Fibroblast of skin of left biceps (primary cell): ENCODE measurements at regions not wholly inside any gene's neighbourhood (a gene's known extent, or its start where the extent isn't known, plus 50 kb on each side); places are given as distances from the start of the nearest gene placed in this dataset.

Experiments used
- DNase-seq, 2 experiments: peaks; one replicate each; pipeline ENCODE4 v3.0.0-alpha.2; 2013; ENCODE audit warnings: low read depth in 2 of 2

DNA sequence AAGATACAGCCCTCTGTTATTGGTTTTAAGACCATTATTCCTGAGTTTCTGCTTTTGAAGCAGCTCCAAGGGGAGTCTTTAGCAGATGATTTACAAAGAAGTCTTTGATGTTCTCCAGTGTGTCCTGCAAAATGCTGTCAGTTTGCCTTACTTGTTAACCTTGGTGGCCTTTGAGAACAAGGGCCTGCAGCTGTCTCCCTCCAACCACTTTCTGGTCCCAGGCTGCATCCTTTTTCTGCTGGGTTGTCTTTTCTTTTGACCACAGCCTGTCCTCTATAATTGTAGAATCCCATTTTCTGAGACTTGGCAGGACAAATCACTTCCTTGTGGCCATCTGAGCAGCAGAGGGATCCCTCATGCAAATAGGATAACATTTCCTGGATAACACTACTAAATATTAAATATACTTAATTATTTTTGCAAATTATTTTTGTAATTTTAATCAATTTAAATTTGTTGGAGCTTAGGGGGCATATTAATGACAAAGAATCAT, 281.4 kb downstream of the DMRT2 start:
- DNase-seq: no peak

DNA sequence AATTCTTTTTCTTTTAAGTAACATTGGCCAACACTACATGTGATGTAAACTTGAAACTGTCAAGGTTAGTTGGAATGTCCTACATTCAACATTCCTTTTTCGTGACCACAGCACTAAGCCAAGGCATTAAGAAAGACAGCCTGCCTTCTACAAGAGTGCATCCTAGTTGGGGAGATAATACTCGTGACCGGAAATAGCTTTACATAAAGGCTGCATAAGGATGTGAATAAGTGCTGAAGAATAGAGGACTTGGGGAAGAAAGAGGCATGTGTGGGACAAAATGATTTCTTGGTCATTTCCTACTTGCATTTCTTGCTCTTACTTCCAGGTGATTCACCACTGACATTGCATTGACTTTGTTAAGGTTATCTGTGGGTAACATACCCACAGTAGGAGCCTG, 282.0 kb downstream of the DMRT2 start:
- DNase-seq: no peak

DNA sequence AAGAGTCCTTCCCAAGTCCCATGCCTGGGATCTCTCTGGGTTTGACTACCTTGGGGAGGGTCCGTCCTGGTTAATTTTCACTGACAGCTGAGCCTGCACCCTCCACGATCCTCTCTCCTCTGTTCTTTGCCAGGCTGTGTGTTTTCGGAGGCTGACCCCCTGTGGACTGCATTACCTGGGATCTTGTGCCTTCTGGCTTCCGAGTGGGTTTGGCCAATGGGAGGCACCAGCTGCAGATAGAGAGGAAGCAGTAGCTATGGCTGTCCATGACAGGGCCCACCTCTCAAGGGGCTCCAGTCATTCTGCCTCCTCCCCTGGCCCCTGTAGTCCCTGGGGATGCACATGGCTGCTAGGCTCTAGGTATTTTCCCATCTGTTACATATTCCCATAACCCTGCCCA, 285.0 kb downstream of the DMRT2 start:
- DNase-seq: no peak

DNA sequence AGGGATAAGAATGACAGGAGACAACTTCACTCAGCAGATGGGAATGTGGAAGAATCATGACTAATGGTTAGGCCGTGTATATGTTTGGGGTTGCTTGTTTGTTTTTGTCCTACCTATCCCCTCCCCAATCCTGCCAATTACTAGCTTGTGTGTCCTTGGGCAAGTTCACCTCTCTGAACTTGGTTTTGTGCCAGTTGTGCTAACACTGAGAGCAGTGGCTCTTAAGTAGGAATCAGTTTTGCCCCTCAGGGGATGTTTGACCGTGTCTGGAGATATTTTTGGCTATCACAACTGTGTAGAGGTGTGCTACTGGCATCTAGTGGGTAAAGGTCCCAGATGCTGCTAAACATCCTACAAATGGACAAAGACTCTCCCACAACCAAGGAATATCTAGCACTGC, 287.0 kb downstream of the DMRT2 start:
- no peak for DNase-seq

DNA sequence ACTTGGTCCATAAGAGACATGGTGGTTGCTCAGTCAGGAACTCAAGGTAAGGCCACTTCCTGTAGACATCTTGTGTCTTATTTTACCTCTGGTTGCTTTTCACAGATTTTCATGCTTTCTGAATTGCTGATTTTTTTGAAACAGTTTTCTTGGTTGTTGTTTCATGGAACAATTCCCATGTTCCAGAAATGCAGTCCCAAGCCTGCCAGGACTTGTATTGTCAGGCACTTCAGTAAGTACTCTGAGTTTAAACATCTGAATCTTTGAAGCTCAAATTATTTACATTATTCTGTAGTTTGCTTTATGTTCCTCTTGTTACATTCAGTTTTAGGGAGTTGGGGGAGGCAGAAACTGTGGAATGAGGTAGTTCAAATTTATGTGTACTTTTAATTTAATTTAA, 290.2 kb downstream of the DMRT2 start:
- no peak for DNase-seq

DNA sequence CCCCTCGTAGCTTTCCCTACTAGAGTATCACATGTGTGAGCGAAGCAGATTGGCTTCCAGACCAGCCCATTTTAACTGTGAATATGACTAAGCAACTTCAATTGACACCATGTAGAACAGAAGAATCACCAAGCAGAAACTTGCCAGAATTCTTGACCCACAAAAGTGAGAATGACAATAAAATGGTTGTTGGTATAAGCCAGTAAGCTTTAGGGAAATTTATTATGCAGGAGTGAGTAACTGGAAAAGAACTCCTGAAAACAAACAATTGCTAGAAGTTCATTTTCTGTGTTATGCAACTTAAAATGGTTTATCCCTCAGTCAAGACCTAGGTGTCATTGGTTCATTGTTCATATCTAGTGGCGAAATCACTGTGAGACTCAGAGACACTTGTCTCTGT, 303.1 kb downstream of the DMRT2 start:
- DNase-seq: no peak

DNA sequence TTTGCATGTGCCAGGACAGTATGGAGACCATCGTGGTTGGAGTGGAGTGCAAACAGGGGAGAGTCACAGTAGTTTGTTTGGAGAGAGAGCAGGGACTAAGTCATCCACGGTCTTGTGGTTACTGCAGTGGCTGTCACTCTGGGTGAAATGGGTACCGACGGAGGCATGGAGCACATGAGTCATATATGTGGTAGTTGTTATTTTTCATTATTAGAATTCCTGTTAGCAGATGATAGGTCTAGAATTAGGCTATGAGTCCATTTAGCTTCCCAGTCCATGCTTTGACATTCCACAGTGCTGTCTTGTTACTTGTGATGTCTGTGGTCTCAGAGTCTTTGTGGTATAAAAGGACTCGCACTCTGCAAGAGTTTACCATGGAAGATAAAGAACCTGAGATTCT, 303.9 kb downstream of the DMRT2 start:
- DNase-seq: no peak

DNA sequence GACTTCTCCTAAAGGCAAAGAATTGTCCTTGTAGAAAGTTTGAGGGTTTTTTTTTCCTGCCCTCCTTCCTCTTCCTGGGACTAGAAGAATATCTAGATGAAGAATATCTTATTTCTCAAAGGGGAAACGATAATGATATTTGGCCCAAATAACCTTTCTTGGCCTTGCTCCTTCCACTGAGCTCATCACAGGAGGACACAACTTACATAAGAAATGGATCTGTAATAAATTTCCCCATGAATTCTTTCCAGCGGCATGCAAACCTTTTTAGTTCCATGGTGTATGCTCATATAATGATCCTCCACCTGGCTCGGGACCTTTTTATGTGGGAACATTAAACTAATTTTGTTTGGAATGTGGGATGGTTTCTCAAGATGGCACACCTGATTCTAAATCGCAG, 304.4 kb downstream of the DMRT2 start:
- DNase-seq: no peak

DNA sequence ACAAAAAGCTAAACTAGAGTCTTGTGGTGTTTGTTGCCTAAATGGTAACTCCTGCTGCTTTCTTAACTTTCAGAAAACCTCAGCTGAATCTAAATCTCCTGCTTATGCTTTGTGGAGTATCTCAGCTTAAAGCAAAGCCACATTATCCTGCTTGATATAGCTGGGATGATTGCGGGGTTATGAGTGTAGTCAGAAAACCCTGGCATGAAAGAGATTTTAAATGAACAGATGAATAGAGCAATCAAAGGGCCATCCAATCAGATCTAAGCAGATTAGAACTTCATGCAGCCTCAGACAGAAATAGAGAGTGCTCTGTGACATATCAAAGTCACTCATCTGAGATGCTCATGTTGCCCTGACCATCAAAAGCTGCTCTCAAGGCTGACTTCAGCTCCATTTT, 305.5 kb downstream of the DMRT2 start:
- DNase-seq: no peak

DNA sequence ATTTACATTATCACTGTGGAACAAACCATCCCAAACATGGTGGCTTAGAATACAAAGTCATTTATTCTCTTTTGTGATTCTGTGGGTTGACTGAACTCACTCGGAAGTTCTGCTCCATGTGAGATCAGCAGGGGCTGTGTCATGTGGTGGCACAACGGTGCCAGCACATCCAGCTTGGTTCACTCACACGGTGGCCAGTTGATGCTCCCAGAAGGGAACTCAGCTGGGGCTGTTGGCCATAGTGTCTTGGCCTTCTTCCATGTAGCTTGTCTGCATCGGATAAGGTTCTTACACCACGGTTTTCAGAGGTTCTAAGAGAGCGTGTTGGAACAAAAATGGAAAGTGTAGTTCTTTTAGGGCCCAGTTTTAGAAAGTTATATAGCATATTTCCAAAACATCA, 312.7 kb downstream of the DMRT2 start:
- no peak for DNase-seq

DNA sequence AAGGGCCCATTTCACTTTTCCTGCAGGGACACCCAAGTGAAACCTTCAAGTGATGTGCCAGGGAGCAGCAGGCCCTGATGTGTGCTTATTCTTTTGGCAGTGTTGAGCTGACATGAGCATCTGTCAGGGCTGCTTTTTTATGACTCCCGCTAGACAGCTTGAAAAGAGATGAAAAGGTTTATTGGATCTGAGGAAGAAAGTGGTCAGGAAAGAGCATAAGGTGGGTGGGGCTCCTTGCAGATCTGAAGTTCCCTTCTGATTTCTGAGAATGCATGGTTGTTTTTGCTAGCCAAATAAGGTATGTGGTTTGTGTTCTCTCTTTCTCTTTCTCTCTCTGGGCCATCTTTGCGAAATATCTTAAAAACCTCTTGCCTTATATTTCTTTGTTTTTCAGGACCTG, 316.1 kb downstream of the DMRT2 start:
- no peak for DNase-seq

DNA sequence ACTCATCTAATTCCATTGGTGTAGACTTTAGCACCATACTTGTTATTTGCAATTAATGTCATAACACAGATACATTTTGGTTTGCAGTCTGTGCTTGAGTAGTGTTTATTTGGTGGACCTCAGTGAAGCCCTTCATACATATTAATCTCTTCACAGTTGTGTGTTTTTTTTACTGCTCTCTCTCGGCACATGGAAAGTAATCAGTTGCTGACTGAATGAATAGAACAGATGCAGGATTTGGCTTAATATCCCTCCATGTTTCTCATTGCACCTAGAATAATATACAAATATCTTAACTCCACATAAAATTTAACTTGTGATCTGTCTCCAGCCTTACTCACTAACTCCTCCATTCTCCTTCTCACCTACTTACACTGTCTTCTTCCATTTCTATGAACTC, 319.1 kb downstream of the DMRT2 start:
- DNase-seq: no peak

DNA sequence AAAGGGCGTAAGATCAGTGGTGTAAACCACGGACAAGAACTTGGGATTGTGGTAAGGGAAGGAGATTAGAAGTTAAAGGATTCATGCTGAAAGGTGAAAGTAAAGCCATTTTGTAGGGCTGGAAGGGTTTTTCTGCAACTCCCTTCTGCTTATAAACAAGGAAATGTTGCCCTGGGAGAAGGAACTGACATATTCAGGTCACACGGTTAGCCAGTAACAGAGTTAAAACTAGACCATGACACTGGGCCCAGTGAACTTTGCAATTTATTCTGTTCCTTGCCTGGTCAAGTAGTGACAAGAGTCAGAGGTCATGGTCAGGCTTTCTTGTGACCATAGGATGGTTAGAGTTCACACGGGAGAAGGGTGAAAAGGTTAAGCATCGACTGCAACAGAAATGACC, 323.3 kb downstream of the DMRT2 start:
- DNase-seq: no peak

DNA sequence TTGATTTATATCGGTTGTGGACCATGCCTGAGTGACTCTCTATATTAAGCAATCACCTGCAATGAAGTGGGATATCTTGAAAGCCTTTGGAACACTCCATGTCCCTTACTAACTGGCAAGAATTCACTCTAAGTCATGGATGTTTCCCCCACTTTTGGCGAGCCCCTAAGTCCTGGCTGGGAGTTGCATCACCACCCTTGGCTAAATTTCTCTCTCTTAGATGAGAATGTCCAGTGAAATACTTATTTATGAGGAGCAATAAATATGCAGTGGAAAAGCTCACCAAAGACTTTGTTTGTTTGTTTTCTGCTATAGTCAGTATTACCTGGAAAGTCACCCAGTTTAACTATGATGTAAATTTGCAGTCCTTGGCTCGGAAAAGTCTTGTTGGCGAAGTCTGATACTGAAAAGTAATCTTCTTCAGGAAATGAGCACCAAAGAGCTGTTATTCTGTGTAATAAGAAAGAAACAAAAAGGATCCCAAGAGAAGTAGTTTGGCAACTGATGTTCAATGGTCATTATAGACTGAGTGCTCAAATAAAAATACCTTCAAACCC, 333.8 kb downstream of the DMRT2 start:
- no peak for DNase-seq

DNA sequence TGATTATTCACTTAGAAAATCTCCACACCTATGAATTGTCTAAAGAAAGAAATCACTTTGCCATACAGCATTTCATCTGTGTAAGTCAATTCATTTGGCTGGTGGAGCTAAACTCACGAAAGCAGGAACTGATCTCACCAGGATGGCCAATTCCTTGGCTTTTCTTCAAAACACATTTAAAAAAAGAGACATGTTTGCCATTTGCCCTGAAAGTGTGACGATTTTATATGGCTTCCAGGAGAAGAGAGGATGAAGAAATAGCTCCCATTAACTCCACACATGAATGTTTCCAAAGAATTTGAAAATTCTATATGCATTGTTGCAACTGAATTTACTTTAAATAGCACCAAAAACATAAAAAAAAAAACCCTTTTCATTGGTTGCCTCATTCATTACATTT, 334.7 kb downstream of the DMRT2 start:
- DNase-seq: no peak

DNA sequence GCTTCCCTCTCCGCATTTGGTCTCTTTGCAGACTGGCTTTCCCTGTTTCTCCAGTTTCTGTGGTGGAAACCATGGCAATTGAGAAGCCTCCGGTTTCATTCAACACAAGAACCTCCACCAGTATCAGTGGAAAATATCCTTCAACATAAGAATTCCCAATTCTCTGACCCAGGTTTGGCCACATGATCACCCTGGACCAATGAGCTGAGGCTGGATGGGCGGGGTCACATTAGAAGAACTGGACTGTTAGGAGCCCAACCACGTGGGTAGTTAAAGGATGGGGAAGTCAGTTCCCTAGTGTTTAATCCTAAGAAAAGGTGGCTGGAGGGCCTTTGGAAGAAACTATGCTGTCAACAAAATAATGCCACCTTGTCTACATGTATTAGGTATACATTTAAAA, 336.3 kb downstream of the DMRT2 start:
- no peak for DNase-seq

DNA sequence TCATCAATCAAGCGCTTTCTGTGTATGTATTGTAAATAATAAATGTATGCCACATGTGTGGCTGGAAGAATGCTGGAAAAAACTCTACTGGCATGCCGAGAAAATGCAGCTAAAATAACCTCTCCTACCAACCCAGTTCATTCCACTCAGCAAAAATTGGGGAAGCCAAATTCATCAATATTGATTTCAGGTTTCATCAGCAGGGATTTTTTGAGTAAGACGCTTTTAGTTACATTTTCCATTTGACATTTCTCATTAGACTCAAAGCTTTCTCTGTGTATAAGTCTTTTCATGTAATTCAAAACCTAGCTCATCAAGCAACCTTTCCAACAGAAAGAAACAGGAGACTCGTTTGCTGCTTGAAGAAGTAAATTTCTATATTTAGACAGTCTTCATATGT, 338.1 kb downstream of the DMRT2 start:
- DNase-seq: no peak

DNA sequence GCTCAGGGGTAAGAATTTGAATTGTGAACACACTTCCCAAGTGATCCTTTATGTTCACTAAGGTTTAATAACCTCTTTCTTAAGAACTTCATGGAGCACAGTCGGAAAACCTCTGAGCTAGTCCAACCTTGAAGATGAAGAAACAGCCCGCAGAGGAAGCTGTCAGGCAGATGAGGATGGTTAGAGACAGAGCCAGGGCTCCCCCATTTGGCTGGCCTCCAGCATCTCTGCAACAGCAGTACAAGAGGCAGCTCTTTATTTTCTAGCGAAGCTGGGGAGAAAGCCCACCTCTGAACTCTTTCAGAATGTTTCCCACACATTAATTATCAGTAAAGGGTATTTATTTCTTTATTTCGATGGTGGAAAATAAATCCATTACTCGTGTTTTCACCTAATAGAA, 350.8 kb downstream of the DMRT2 start:
- DNase-seq: no peak

DNA sequence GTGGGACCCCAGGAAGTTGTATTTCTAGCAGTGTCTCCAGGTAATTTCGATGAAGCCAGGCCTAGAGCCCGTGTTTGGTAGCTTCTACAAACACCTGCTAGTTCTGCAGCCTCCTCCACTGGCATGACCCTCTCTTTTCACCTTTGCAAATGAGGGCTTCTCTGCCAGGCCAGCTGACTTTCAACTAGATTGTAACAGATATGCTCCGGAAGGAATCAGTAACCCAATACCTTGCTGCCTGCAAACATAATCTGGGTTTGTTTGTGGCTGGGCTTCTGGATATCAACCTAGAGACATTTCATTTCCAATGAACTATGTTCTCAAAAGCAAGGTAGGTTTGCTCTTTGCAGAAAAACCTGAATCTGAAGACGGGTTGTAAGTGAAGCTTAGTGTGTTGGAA, 354.8 kb downstream of the DMRT2 start:
- no peak for DNase-seq

DNA sequence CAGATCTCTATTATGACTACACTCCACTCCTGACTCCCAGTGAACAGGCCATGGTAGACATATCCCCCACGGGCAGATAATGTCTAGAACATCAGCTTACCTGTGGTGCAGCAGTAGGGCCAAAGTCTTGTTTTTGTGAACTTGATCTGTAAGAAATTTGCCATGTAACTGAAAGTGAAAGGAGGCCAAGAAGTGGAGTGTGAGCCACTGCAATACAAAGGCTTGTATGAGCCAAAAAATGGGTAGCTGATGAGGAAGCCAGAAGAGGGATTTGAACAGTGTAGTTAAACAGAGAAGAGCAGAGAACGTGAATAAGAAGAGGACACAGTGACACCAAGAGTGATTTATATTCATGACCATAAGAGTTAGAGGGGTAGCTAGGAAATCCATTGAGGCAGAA, 361.7 kb downstream of the DMRT2 start:
- no peak for DNase-seq

DNA sequence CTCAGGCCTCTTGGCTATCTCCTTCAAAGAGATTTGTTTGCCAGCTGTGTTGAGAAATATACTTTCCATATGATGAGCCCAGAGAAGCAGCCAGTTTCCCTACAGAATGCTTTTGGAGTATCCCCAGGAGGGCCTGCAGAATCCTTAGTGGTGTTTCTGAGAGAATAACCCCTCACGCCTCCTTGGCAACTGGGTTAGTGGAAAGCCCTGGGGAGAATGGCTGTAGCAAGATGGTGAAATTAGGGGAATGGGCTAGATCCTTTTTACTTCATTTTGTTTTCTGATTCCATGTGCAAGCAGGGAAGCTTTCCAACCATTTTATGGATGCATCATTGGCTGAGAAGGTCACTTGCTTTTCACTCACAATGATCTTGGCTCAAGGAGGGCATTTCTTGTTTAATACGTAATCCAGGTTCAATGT, 364.6 kb downstream of the DMRT2 start:
- no peak for DNase-seq

DNA sequence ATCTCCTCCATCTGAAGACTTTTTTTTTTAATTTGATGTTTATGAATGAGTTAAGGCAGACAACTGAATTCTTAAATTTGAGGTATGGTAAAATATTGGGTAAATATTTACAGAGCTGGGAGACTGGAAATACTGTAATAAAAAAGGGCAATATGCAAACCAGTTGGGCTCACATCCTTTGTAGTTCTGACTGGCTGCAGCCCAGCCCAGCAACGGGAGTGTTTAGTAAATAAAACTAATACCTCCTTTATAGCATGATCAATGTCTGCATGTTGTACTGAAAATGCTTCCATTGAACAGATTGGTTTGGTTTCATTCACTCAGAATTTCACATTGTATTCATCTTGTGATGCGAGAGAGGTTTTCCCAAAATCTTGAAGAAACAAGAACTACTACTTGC, 365.0 kb downstream of the DMRT2 start:
- DNase-seq: no peak

DNA sequence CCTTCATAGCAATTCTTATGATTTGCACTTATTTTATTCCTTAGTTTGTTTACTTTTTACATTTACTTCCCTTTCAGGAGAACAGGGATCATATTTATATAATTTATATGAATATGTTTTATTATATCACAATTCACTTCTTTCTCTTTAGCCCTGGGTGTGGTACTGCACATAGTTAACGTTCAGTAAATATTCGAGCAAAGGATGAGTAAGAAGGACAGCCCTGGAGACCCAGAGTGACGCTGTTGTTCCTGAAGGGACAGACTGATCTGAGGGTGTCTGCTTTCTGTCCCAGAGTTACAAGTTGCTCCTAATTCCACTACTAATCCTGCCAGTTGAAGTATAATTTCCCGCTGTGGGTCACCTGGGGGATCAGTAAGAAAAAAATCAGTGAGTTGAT, 366.1 kb downstream of the DMRT2 start:
- no peak for DNase-seq

DNA sequence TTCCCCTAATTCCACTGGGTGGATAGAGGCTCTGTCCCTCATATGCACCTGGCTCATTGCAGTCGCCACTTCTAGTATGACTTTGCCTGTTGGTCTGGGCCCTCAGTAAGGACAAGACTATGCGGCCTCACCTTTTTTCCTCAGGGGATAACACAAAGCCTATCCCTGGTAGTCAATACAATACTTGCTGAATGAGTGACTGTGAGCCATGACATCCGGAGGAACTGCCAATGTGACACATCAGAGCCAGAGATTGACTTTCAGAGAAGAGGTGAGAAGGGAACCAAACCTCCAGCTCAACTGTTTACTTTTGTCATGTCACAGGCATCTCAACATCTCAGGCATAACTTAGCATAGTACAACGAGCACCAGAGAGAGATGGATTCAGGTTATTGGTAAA, 371.3 kb downstream of the DMRT2 start:
- DNase-seq: no peak

DNA sequence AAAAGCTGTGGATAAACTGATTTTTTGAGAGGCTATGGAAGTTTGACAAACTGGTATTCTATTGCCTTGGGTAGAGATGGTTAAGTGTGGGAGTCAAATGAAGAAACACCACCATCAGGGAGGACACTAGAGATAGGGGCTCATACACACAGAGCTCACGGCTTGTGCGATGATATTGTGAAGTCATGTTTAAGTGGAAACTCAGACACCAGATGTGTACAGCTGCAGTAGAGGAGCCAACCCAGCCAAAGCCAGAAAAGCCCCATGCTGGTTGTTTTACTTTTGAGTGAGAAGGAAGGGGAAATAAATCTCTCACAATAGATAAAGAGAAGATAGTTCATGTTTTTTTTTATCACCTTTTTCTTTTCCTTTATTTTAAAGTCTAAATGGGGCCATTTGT, 377.7 kb downstream of the DMRT2 start:
- no peak for DNase-seq
